ENCODE measurements at regions not wholly inside any gene's neighbourhood (a gene's known extent, or its start where the extent isn't known, plus 50 kb on each side); places are given as distances from the start of the nearest gene placed in this dataset.

DNA sequence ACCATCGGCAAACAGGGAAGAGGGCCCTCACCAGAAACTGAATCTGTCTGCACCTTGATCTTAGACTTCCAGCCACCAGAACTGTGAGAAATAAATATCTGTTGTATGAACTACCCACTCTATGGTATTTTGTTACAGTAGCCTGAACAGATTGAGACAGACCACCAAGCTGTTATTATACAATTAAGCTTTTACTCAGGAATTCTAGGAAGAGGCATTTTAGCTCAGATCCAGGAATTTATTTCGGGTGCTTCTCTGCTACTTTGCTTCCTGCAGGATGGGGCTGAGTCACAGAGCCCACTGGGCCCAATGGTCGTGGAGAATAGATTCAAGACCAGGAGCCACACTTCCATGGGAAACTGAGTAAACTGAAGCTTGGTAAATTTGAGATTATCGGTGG lies 145.5 kb upstream of the PFN2 start:
- POLR2A ChIA-PET: no interaction called here
- CTCF ChIA-PET: no interaction called here

DNA sequence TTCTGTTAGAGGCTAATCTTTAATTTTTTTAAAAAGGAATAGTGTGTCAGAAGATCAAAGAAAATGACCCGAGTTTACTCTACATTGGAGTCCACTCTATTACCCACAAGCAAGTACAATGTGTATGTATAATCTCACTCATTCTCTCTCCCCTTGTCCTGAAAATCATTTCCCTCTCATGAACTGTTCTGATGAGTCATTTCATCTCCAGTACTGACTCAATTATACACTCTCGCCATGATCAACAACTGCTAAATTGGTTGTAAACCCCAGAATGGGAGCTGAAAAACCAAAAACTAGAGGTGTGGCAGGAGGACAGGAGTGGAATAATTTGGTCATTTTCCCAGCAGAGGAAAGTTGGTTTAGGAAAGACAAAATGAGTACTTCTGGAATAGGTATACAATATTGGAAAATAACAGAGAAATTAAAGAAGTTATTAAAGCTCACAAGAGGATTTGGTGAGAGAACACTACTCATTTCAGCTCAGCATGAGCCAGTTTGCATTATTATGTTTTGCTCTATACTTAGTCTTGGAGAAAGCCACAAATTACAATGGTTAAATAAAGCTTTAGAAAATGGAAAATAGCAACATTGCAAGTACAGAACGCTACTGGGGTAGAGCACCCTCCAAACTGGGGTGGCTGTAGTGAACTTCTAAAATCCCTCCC lies 144.3 kb upstream of the PFN2 start:
- CTCF ChIA-PET: no interaction called here
- POLR2A ChIA-PET: no interaction called here

DNA sequence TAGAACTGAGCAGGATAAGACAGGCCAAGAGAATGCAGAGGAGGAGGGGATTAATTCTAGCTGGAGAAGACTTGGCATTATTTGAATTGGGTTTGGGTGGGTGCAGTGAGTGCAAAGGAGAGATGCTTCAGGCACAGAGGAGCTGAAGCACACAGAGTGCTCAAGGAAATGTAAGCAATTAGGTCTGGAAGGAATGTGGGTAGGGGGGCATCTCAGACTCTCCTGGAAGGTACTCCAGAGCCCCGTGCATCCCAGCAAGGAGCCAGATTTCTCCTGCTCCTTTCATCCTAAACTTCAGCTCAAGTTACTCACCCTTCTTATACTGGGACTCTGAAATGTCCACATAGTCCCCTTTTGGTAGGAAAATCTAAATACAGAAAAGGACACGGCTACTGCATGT lies 143.6 kb upstream of the PFN2 start:
- POLR2A ChIA-PET: no interaction called here
- CTCF ChIA-PET: no interaction called here

DNA sequence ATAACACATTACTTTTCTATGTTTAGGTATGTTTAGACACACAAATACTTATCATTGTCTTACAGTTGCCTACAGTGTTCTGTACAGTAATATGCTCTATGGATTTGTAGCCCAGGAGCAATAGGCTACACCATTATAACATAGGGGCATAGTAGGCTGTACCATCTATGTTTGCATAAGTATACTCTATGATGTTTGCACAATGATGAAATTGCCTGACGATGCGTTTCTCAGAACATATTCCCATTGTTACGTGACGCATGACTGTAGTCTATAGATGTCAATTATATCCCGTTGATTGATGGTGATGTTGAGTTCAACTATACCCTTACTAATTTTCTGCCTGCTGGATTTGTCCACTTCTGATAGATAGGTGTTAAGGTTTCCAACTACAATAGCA lies 139.4 kb upstream of the PFN2 start:
- POLR2A ChIA-PET: no interaction called here
- CTCF ChIA-PET: no interaction called here

DNA sequence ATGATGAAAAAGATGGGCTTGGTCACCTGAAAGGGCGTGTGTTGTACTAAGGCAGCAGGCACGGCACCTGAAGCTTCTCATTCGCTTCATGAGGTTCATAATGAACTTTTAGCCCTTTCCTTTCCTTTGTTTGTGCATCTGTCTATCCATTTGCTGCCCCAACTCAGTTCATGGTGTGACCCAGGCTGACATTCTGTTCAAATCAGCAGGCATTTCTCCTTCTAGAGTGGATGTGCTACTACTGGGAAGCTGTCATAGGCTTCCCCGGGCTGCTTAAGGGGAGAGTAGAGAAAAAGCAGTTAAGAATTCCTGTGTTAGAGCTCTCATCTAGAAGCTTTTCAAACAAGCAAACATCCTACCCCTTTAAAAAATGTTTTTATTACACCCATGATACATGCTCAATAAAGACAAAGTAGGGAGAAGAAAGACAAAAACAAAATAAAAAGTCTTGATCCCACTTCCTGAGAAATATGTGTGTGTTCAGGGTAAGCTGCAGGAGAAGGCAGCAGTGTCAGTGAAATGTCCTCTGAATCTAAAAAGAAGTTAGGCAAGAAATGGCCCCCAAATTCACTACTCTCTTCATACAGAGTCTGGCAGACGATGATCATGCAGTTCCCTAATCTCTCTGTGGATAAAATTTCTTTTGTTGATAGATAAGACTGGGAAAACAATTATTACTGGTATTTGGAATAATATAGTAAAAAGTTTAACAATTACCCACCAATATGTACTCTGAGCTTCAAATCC lies 136.9 kb upstream of the PFN2 start:
- POLR2A ChIA-PET: no interaction called here

DNA sequence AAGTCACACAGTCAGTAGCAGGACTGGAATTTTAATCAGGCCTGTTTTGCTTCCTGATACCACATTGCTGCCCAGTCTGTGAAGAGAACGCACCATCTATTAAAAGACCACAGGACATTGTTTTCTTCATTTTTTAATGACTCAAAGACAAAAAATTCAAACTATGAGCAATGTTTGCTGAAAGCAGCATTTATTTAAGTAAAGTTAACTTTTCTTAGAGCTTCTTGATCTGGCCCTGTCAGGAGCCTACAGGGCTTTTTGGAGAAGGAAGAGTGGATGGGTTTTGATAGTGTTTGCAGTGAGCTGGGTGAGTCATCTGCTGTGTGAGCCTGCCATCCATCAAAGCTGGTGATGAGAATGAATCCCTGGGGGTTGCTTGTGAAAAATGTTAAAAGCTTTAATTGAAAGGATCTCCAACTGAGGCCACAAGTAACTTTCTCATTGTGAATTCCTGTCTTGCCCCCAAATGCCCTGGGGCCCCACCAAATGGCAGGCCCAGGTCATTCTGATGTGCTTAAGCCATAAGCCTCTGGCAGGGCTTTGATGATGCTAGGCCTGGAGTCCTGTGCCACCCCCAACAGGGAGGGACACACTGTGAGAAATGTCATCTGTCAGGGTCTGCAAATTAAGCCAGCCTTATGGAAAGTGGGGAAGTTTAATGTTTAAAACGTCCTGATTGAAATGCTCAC lies 136.2 kb upstream of the PFN2 start:
- ChIA-PET POLR2A (no interaction called here), CTCF (no interaction called here)

More for the DNA sequence above, 136.9 kb upstream of the PFN2 start:
- CTCF ChIA-PET: no interaction called here

DNA sequence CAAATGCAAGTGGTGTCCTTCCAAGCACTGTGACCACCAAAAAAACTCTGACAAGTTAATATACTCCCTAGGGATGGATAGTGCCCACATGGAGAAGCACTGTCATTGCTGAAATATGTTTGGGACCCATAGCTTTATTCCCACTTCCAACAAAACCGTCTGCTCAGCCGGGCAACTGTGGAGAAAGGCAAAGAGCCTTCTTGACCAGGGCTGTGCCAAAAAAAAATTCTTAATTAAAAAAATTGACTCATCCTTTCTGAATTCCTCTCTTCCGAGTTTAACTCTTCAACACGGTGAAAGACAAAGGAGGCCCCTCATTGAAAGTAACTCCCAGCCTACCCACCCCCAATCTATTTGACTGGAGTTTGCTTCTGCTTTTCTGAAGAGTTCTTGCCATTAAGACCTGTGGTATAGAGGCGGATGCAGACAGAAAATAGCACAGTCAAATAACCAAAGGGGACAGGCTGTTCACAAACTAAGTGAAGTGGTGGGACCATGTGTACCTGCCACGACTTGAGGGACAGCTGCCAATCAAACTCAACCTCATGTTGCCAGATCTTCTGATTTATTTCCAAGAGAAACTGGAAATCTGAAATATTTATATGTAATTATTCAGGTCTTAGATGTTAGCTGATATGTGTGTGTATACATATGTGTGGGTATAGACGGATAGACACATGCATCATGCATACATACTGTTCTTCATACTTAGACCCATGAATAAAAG lies 135.4 kb upstream of the PFN2 start:
- ChIA-PET CTCF (no interaction called here), POLR2A (no interaction called here)

DNA sequence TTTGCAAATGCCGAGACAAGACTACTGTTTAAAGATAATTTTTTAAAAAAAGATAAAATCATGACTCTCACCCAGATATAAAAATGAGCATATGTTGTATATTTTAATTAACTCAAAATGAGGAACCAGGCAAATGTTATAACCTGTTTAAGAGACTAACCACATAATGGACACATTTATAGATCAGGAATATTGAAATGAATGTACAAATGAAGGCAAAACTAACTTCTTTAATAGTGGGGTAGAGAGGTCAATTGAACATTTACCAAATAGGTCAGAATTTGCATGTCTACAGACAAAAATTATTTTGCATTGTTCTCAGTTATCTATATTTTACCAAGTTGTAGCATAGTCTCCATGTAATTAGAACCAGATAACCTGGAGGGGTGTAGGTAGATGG lies 134.3 kb upstream of the PFN2 start:
- ChIA-PET POLR2A (no interaction called here), CTCF (no interaction called here)

DNA sequence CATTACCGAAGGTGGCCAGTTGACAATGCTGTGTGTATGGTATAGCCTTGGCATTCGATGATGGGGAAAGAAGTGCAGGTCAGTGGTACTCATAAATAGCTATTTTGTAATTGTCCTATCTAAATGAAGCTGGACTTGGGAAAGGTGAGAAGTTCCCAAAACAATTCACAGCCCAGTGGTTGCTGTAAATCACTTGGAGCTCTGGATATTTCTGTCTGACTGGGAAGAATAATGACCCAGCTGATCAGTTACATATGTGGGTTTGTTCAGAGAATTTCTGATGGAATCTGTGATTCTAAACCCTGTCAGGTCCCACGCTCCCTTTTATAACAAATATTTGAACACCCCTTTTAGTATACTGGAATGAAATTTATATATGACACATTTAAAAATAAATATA lies 133.9 kb upstream of the PFN2 start:
- CTCF ChIA-PET: no interaction called here
- POLR2A ChIA-PET: no interaction called here

DNA sequence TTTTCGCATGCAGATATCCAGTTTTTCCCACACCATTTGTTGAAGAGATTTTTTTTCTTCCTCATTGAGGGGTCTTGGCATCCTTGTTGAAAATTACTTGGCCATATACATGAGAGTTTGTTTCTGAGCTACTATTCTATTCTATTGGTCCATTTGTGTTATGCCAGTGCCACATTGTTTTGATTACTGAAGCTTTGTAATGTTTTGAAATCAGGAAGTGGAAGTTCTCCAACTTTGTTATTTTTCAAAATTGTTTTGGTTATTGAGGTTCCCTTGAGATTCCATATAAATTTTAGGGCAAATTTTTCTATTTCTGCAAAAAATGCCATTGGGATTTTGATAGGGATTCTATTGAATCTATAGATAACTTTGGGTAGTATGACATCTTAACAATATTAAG lies 130.3 kb upstream of the PFN2 start:
- ChIA-PET POLR2A (no interaction called here), CTCF (no interaction called here)

DNA sequence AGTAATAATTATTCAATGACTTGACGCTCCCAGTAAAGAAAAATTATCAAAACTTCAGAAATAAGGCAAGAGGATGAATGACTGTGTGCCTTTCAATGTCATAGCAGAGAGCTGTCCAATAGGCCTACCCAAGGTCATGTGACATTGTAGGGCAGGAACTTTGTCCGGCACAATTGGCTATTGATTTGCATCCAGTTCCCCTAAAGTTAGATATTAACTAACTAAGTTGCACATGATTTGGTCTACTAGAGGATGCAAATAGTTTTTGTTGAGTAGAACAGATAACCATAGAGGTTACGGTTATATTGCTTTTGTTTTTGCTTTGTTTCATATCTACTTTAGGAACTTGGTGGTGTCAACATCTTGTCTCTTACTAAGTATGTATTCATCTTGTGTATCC lies 127.9 kb upstream of the PFN2 start:
- CTCF ChIA-PET: no interaction called here
- POLR2A ChIA-PET: no interaction called here

DNA sequence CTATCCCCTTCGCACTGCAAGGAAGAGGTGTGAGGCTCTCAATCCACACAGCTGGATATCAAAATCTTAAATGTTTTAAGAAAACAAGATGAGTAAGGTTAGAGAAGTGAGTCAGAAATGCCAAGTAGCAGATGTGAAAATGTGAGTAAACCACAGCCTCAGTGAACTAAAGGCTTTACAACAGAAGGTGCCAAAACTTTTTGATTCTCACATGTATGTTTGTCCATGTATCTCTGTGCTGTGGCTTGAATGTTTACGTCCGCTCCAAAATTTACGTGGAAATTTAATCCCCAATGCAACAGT lies 126.8 kb upstream of the PFN2 start:
- CTCF ChIA-PET: no interaction called here
- POLR2A ChIA-PET: no interaction called here

DNA sequence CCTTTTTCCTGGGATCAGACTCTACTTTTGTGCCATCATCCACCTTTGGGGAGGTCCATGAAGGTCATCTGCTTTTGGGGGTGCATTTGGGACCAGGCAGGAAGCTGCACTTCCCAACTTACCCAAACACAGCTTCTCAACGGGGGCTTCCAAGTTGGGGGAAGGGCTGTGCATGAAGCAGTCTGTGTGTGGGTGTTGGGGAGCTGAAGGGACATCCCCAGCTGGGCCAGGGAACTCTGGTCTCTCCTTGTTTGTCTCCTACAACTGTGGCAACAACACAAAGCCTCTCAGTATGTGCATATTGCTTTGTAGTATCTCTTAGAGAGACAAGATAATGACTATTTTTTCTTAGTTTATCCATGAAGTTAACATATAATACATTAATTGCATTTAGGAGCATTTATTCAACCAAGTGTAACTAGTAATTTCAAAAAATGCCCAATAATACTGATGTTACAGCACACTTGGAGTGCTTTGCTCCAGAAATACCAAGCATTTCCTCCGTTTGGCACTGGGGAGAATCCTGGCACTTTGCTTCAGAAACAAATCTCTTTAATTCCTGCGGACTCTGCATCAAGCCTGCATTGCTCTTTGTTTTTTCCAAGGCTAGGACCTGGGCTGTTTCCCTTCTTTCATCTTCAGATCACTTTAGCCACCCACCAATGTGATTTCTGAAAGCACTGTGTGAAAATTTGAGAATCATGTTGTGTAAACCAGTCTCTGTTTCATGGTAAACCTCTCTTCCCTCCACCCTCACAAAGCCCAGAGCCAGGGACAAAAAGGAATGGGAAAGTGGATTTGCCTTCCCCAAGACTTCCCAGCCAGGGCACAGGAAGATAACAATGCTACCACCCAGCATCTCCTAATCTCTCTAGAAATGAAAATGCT lies 126.2 kb upstream of the PFN2 start:
- CTCF ChIA-PET: no interaction called here
- POLR2A ChIA-PET: no interaction called here

DNA sequence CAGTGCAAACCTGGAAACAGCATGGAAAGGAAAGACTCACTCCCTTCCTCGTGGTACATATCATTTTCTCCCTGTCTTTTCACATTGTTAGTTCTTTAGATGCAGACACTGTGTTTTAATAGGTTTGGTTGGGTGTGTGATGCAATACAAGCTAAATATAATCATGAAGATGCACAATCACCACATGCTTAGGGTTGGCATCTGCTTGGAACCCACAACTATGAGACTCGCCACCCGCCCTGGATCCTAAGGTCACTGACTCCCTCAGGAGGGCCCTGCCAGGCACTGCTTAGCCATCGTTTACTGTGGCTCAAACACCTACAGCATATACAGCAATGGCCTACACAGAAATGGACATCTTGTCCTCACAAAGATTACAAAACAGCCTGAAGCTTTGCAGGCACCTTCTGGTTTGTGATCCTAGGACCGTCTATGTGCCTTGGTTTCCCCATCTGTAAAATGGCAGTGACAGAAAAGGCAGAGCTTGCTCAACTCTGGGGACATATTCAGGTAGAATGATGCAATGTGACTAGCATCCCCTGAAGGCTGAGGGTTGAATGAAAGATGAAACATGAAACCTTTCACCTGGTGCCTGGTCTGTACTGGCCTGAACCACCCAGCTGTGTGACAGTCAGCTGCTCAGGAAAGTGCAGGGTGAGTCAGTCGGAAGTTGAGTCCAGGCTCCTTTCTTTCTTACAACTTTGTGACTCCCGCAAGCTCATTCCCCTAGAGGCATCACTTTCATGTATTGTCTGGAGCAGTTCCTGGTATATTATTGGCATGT lies 123.6 kb upstream of the PFN2 start:
- ChIA-PET CTCF (no interaction called here), POLR2A (no interaction called here)

DNA sequence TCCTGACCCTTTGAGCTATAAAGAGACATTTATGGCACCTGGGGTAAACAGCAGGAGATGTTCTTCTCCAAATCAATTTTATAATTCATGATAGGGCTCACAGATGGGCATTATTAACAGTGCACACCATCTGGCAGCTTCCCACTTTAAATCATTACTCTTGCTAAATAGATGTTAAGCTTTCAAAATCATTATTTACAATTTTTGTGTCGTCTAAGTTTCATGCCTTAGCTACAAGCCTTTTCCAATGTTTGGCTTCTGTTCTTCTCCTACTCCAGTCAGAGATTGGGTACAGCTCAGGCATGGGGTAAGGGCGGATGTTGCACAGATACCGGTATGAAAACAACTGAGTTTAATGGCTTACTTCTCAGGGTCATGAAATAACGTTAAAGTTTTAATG lies 120.9 kb upstream of the PFN2 start:
- ChIA-PET POLR2A (no interaction called here), CTCF (no interaction called here)

DNA sequence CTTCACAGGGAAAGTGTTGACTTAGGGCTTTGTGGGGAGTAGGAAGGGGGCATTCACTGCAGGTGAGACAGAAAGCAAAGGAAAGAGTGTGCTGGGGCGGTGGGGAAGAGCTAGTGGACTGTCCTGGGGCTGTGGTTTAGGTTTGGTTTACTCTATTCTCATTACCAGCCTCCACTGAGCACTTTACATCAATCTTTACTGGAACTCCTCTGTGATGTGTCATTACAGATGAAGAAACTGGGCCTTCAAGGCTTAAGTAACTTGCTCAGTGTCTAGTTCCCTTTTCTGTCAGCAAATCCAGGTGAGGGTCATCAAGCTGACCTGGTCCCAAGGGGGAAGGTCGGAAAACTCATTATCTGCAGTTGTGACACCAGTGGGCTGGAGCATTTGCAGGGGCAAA lies 120.2 kb upstream of the PFN2 start:
- ChIA-PET CTCF (no interaction called here), POLR2A (no interaction called here)

DNA sequence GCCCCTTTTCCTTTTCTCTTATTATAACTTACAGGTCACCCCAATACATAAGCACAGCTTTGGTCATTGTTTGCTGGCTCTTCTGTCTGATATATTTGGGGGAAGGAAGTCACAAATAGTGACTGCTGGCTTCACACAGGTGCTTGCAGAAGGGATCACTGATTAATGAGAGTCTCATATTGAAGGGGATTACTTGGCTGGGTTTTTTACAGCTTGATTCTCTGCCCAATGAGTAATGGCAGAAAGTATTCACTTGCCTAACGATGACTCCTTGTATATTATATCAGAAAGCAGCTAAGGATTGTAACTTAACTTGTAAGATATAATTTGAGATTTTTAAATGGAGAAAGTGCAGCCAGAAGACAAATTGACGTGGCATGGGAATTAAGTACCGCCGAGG lies 119.3 kb upstream of the PFN2 start:
- ChIA-PET POLR2A (no interaction called here), CTCF (no interaction called here)

DNA sequence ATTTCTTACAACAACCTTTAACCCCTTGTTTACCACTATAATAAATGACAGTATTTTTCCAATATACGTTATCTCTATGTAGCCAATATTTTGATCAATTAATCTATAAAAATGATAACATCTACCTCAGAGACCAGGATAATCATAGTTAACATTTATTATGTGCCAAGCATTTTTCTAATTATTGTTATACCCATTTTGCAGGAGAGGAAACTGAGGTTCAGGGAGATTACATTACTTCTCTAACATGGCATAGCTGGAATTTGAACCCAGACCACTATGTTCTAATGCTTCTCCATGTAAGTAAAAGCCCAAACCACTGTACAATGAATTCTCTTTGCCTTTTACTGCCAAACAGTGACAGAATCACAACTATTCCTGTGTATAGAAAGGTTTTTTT lies 113.4 kb upstream of the PFN2 start:
- CTCF ChIA-PET: no interaction called here
- POLR2A ChIA-PET: no interaction called here

DNA sequence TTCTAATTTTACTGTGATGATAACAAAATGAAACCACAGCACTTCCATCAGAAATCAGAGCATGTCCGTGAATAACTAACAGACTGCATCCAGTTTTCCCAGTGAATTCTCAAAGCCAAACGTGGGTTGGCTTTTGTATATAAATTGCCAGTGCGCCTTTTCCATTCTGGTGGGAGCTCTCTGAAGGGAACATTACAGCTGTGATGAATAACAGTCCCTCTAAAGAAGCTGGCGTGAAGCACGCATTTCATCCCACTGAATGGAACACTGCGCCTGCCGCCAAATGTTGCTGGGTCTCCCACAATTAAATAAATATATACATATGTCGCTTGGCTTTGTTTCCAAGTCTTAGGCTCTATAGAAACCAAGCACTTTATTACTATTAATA lies 113.0 kb upstream of the PFN2 start:
- CTCF ChIA-PET: no interaction called here
- POLR2A ChIA-PET: no interaction called here

Data from activated CD8-positive, alpha-beta memory T cell treated with anti-CD3 and anti-CD28 coated beads for 36 hours (primary cell).